Mesenteric fat pad (tissue), 1 donor: ENCODE measurements at regions not wholly inside any gene's neighbourhood (a gene's known extent, or its start where the extent isn't known, plus 50 kb on each side); places are given as distances from the start of the nearest gene placed in this dataset.

ENCODE experiments used
- DNase-seq: peaks from one replicate; pipeline ENCODE4 v3.0.0-alpha.2; 2020; ENCODE audit warnings: low spot score
- donor health status: DM: yes; HTN: yes; CAD: no.

- peak; percentile 6 for DNase-seq
Measured at GRCh38 chr14:104339361-104339760, 201.0 kb downstream of the KIF26A start.

- peak; percentile 51 for DNase-seq
Measured at GRCh38 chr14:104339829-104340228, 201.4 kb downstream of the KIF26A start.

- DNase-seq, result peak; percentile 86
Measured at GRCh38 chr14:104341532-104342434, 203.4 kb downstream of the KIF26A start.

GRCh38 chr14:104342435-104343293 is 204.3 kb downstream of the KIF26A start:
- DNase-seq, result peak; percentile 85

GRCh38 chr14:104343294-104343625 is 204.9 kb downstream of the KIF26A start:
- DNase-seq, result peak; percentile 62

- DNase-seq, result peak; percentile 82
Measured at GRCh38 chr14:104343690-104344640, 205.6 kb downstream of the KIF26A start.

GRCh38 chr14:104344818-104345620 is 206.6 kb downstream of the KIF26A start:
- peak; percentile 39 for DNase-seq

- DNase-seq, result peak; percentile 78
Measured at GRCh38 chr14:104345621-104346462, 207.5 kb downstream of the KIF26A start.

GRCh38 chr14:104346608-104347007 is 208.2 kb downstream of the KIF26A start:
- peak; percentile 33 for DNase-seq

GRCh38 chr14:104348741-104349140 is 210.4 kb downstream of the KIF26A start:
- DNase-seq, result peak; percentile 28

GRCh38 chr14:104349950-104350349 is 211.6 kb downstream of the KIF26A start:
- DNase-seq, result peak; percentile 76

- peak; percentile 62 for DNase-seq
Measured at GRCh38 chr14:104350463-104351185, 212.2 kb downstream of the KIF26A start.

- peak; percentile 8 for DNase-seq
Measured at GRCh38 chr14:104351849-104352492, 213.6 kb downstream of the KIF26A start.

GRCh38 chr14:104352493-104353220 is 214.3 kb downstream of the KIF26A start:
- peak; percentile 68 for DNase-seq

GRCh38 chr14:104353221-104353920 is 215.0 kb downstream of the KIF26A start:
- no peak for DNase-seq

- peak; percentile 85 for DNase-seq
Measured at GRCh38 chr14:104353921-104354701, 215.7 kb downstream of the KIF26A start.
